Effector memory CD4-positive, alpha-beta T cell (primary cell): ENCODE measurements at regions not wholly inside any gene's neighbourhood (a gene's known extent, or its start where the extent isn't known, plus 50 kb on each side); places are given as distances from the start of the nearest gene placed in this dataset.

Experiments used
- DNase-seq, 3 donors: peaks; one replicate each; pipeline ENCODE4 v3.0.0-alpha.2; 2020
- H3K27ac ChIP-seq: 2 replicates; pipeline ENCODE4 v1.7.0; 2013; ENCODE audit warnings: mild to moderate bottlenecking, low read length, moderate library complexity; ENCODE audit not compliant: insufficient read depth, poor library complexity, severe bottlenecking
- H3K27me3 ChIP-seq: replicated peaks from 2 replicates; pipeline ENCODE4 v1.7.0; 2013; ENCODE audit warnings: mild to moderate bottlenecking, low read length; ENCODE audit not compliant: insufficient read depth, control insufficient read depth, poor library complexity, severe bottlenecking
- H3K36me3 ChIP-seq: 2 replicates; pipeline ENCODE4 v1.7.0; 2013; ENCODE audit warnings: mild to moderate bottlenecking, low read length, moderate library complexity; ENCODE audit not compliant: control insufficient read depth, insufficient read depth
- H3K4me1 ChIP-seq: 2 replicates; pipeline ENCODE4 v1.7.0; 2013; ENCODE audit warnings: low read length, mild to moderate bottlenecking; ENCODE audit not compliant: control insufficient read depth, insufficient read depth, poor library complexity, severe bottlenecking
- H3K4me3 ChIP-seq: 2 replicates; pipeline ENCODE4 v1.7.0; 2013; ENCODE audit warnings: low read length, low read depth, mild to moderate bottlenecking; ENCODE audit not compliant: insufficient read depth, poor library complexity, severe bottlenecking
- H3K9me3 ChIP-seq: 2 replicates; pipeline ENCODE4 v1.7.0; 2013; ENCODE audit warnings: mild to moderate bottlenecking, low read length, moderate library complexity; ENCODE audit not compliant: control insufficient read depth

GRCh38 chr6:137683916-137684315 is 183.1 kb upstream of the TNFAIP3 start:
- Histone ChIP-seq H3K27me3 (no peaks in the 10 kb centered on the region), H3K36me3 (no peaks in the 10 kb centered on the region), H3K4me1 (no peaks in the 10 kb centered on the region), H3K27ac (no peak overlapping the region), H3K4me3 (no peak overlapping the region), H3K9me3 (no peaks in the 10 kb centered on the region)
- no peak for DNase-seq

GRCh38 chr6:137685798-137686375 is 181.2 kb upstream of the TNFAIP3 start:
- Histone ChIP-seq H3K27ac (no peak overlapping the region), H3K9me3 (no peaks in the 10 kb centered on the region), H3K36me3 (no peaks in the 10 kb centered on the region), H3K4me1 (no peaks in the 10 kb centered on the region), H3K4me3 (no peak overlapping the region), H3K27me3 (no peaks in the 10 kb centered on the region)
- no peak for DNase-seq

- H3K27me3 ChIP-seq = no peaks in the 10 kb centered on the region
- H3K27ac ChIP-seq = no peak overlapping the region
- no peak overlapping the region for H3K4me3 ChIP-seq
- H3K36me3 ChIP-seq = no peaks in the 10 kb centered on the region
- H3K9me3 ChIP-seq = no peaks in the 10 kb centered on the region
- DNase-seq = no peak
- no peaks in the 10 kb centered on the region for H3K4me1 ChIP-seq
Observed at GRCh38 chr6:137687818-137688217, 179.2 kb upstream of the TNFAIP3 start.

GRCh38 chr6:137688230-137688971 is 178.7 kb upstream of the TNFAIP3 start:
- DNase-seq = no peak
- H3K9me3 ChIP-seq = no peaks in the 10 kb centered on the region
- H3K27me3 ChIP-seq = no peaks in the 10 kb centered on the region
- H3K4me1 ChIP-seq = no peaks in the 10 kb centered on the region
- H3K27ac ChIP-seq = no peak overlapping the region
- no peak overlapping the region for H3K4me3 ChIP-seq
- no peaks in the 10 kb centered on the region for H3K36me3 ChIP-seq

GRCh38 chr6:137689377-137689776 is 177.7 kb upstream of the TNFAIP3 start:
- Histone ChIP-seq H3K27me3 (no peaks in the 10 kb centered on the region), H3K4me1 (no peaks in the 10 kb centered on the region)

GRCh38 chr6:137690034-137690433 is 177.0 kb upstream of the TNFAIP3 start:
- Histone ChIP-seq H3K4me3 (no peak overlapping the region), H3K4me1 (no peaks in the 10 kb centered on the region), H3K9me3 (no peaks in the 10 kb centered on the region), H3K27me3 (no peaks in the 10 kb centered on the region), H3K27ac (no peak overlapping the region), H3K36me3 (no peaks in the 10 kb centered on the region)
- DNase-seq = no peak

More at GRCh38 chr6:137689377-137689776, 177.7 kb upstream of the TNFAIP3 start:
- no peak overlapping the region for H3K27ac ChIP-seq
- H3K36me3 ChIP-seq = no peaks in the 10 kb centered on the region
- no peak for DNase-seq
- H3K4me3 ChIP-seq = no peak overlapping the region
- no peaks in the 10 kb centered on the region for H3K9me3 ChIP-seq

GRCh38 chr6:137690721-137691120 is 176.3 kb upstream of the TNFAIP3 start:
- H3K4me1 ChIP-seq = no peaks in the 10 kb centered on the region
- no peak overlapping the region for H3K4me3 ChIP-seq
- no peaks in the 10 kb centered on the region for H3K36me3 ChIP-seq
- H3K27me3 ChIP-seq = no peaks in the 10 kb centered on the region
- H3K9me3 ChIP-seq = no peaks in the 10 kb centered on the region
- H3K27ac ChIP-seq = no peak overlapping the region
- no peak for DNase-seq

GRCh38 chr6:137692308-137692707 is 174.8 kb upstream of the TNFAIP3 start:
- H3K4me1 ChIP-seq = no peaks in the 10 kb centered on the region

GRCh38 chr6:137692806-137693205 is 174.3 kb upstream of the TNFAIP3 start:
- no peaks in the 10 kb centered on the region for H3K4me1 ChIP-seq
- no peak for DNase-seq
- H3K36me3 ChIP-seq = no peaks in the 10 kb centered on the region
- no peak overlapping the region for H3K4me3 ChIP-seq
- H3K27me3 ChIP-seq = no peaks in the 10 kb centered on the region
- H3K9me3 ChIP-seq = no peaks in the 10 kb centered on the region
- no peak overlapping the region for H3K27ac ChIP-seq

More at GRCh38 chr6:137692308-137692707, 174.8 kb upstream of the TNFAIP3 start:
- H3K9me3 ChIP-seq = no peaks in the 10 kb centered on the region
- no peaks in the 10 kb centered on the region for H3K36me3 ChIP-seq
- no peak overlapping the region for H3K27ac ChIP-seq
- H3K27me3 ChIP-seq = no peaks in the 10 kb centered on the region
- H3K4me3 ChIP-seq = no peak overlapping the region
- DNase-seq = no peak

GRCh38 chr6:137693711-137694110 is 173.3 kb upstream of the TNFAIP3 start:
- Histone ChIP-seq H3K36me3 (no peaks in the 10 kb centered on the region), H3K27me3 (no peaks in the 10 kb centered on the region), H3K4me3 (no peak overlapping the region), H3K4me1 (peaks cover 4% of the 10 kb centered on the region), H3K27ac (no peak overlapping the region), H3K9me3 (no peaks in the 10 kb centered on the region)
- DNase-seq = no peak
